AG04450 (cell line): ENCODE measurements at regions not wholly inside any gene's neighbourhood (a gene's known extent, or its start where the extent isn't known, plus 50 kb on each side); places are given as distances from the start of the nearest gene placed in this dataset.

Experiments
- CTCF ChIA-PET: fragments of 300-600, 350-600 bp; formaldehyde crosslinking; extraction: SDS; loops from one replicate; lab custom pipeline; 2022; ENCODE audit warnings: antibody characterized with exemption, inconsistent platforms; lab: Charles Lee
- POLR2A ChIA-PET: fragments of 350-600 bp; formaldehyde crosslinking; extraction: SDS; loops from one replicate; lab custom pipeline; 2021; ENCODE audit warnings: antibody characterized with exemption, inconsistent platforms; lab: Yijun Ruan, JAX
- DNase-seq: peaks from one replicate; pipeline ENCODE4 v3.0.0-alpha.2; 2011; ENCODE audit warnings: low read depth, low spot score
- H3K27ac ChIP-seq: one replicate; pipeline ENCODE4 v1.5.1; 2012; ENCODE audit warnings: low read depth, low read length, control low read depth
- H3K27me3 ChIP-seq: one replicate; pipeline ENCODE4 v1.6.0; 2012; ENCODE audit warnings: low read length; ENCODE audit not compliant: control insufficient read depth, insufficient read depth
- H3K4me3 ChIP-seq: 2 replicates; pipeline ENCODE4 v1.5.1; 2011; ENCODE audit warnings: mild to moderate bottlenecking, low read depth, low read length, control low read depth
- H3K9me3 ChIP-seq: 2 replicates; pipeline ENCODE4 v1.5.1; 2012; ENCODE audit warnings: low read length; ENCODE audit not compliant: control insufficient read depth, insufficient read depth
- TF ChIP-seq, protein P1 (sequence below): IDR thresholded peaks from 2 replicates; pipeline ENCODE4 v1.5.1; 2011; ENCODE audit warnings: low read depth, low read length, control low read depth, inconsistent platforms

DNA sequence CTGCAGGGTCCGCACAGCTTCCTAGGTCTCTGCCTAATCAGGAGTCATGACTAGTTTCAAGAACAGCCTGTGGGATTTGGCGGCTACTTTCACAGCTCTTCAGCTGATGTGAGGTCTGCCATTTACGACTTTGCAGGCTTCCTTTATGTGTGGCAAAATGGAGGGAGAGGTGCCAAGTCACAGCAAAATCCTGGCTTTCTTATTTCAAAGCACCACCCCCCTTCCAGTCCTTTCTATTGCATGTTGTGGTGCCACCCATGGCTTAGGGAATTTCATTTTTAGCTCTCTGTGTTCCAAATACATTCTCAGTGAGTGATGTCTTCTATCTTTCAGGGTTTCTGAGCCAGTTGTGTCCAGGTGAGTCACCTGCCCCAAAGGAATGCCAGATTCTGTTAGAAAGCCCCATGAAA is 75.1 kb upstream of the WLS start:
- peaks cover 2% of the 10 kb centered on the region for H3K27me3 ChIP-seq
- TF ChIP-seq, protein P1, sequence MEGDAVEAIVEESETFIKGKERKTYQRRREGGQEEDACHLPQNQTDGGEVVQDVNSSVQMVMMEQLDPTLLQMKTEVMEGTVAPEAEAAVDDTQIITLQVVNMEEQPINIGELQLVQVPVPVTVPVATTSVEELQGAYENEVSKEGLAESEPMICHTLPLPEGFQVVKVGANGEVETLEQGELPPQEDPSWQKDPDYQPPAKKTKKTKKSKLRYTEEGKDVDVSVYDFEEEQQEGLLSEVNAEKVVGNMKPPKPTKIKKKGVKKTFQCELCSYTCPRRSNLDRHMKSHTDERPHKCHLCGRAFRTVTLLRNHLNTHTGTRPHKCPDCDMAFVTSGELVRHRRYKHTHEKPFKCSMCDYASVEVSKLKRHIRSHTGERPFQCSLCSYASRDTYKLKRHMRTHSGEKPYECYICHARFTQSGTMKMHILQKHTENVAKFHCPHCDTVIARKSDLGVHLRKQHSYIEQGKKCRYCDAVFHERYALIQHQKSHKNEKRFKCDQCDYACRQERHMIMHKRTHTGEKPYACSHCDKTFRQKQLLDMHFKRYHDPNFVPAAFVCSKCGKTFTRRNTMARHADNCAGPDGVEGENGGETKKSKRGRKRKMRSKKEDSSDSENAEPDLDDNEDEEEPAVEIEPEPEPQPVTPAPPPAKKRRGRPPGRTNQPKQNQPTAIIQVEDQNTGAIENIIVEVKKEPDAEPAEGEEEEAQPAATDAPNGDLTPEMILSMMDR = no peak
- no peak overlapping the region for H3K27ac ChIP-seq
- H3K9me3 ChIP-seq = no peaks in the 10 kb centered on the region
- H3K4me3 ChIP-seq = no peak overlapping the region
- CTCF ChIA-PET = interaction anchor here (0.6 to 1.1 kb wide), 2 partner anchors 13 to 187 kb away, joined by 3 to 4 read pairs; no protein-coding TSS in a partner anchor
- POLR2A ChIA-PET = no interaction called here
- DNase-seq = no peak

- no peak for DNase-seq
- Histone ChIP-seq H3K27ac (no peak overlapping the region), H3K27me3 (peaks cover 2% of the 10 kb centered on the region), H3K4me3 (no peak overlapping the region), H3K9me3 (no peaks in the 10 kb centered on the region)
- ChIA-PET POLR2A (no interaction called here), CTCF (interaction anchor here (1.8 kb wide), 2 partner anchors 19 to 181 kb away, joined by 4 read pairs; no protein-coding TSS in a partner anchor)
- TF ChIP-seq, protein P1 = no peak
Observed at GRCh38 chr1:68301471-68302001, 69.2 kb upstream of the WLS start.

GRCh38 chr1:68294367-68295066 is 62.2 kb upstream of the WLS start:
- peaks cover 3% of the 10 kb centered on the region; the same call in 1 of the 2 replicates for H3K9me3 ChIP-seq
- POLR2A ChIA-PET = no interaction called here
- H3K27ac ChIP-seq = peak overlapping the region; percentile 11
- peaks cover 2% of the 10 kb centered on the region for H3K27me3 ChIP-seq
- H3K4me3 ChIP-seq = no peak overlapping the region
- TF ChIP-seq, protein P1 = no peak
- CTCF ChIA-PET = interaction anchor here (0.7 to 2.2 kb wide), 5 partner anchors 10 to 178 kb away, joined by 3 to 12 read pairs (median 8); no protein-coding TSS in a partner anchor
- DNase-seq = no peak

DNA sequence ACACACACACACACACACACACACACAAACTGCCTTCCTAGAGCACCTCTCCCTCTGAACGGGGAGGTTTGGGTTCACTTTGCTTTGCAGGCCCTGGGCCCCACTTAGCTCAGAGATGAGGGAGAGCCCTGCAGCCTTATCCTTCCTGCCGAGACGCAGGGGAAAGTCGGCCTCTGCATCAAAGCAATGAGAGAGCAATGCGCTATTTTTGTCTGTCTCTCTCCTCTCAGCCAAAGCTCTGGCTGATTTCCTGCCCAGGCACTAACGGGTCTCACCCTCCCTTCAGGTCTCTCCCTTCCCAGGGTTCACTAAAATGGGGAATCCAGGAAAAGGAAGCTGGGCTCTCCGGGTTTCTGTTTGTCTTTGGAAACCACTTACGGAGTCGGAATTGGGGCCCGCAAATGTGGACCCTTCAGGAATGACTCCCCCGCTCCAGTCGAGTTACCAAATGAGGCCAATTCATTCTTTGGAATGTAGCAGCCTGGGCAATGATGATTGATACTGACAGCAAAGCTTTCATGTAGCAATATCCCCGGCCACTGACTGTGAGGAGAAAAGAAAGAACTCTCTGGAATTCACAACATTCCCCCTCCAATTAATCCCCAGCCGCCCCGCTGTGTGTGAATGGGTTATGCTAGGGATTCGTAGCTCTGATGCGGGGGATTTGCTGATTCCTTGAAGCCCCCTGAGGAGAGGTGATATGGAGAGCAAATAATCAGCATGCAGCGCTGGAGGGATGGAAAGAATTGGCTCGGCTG is 61.5 kb upstream of the WLS start:
- TF ChIP-seq, protein P1 = no peak
- peak overlapping the region; percentile 39 for H3K27ac ChIP-seq
- H3K4me3 ChIP-seq = no peak overlapping the region; the same call in 1 of the 2 replicates
- peaks cover 3% of the 10 kb centered on the region; the same call in 1 of the 2 replicates for H3K9me3 ChIP-seq
- CTCF ChIA-PET = interaction anchor here (0.7 to 2.2 kb wide), 5 partner anchors 11 to 177 kb away, joined by 3 to 12 read pairs (median 8); no protein-coding TSS in a partner anchor
- peaks cover 2% of the 10 kb centered on the region for H3K27me3 ChIP-seq
- DNase-seq = no peak
- POLR2A ChIA-PET = no interaction called here
